ENCODE measurements at regions not wholly inside any gene's neighbourhood (a gene's known extent, or its start where the extent isn't known, plus 50 kb on each side); places are given as distances from the start of the nearest gene placed in this dataset.

- no peak overlapping the region for H3K27ac Mint-ChIP-seq
- Histone ChIP-seq H3K27me3 (replicated peaks in 1 of 4; ENCODE audit: control extremely low read depth in 1 of 4, control insufficient read depth in 3 of 4, insufficient read depth in 4 of 4, low read length in 3 of 4) (no peaks in the 10 kb centered on the region), H3K4me1 (ENCODE audit: control insufficient read depth in 2 of 2, insufficient read depth in 2 of 2, low read length in 2 of 2) (no peaks in the 10 kb centered on the region)
These were observed 60.5 kb upstream of the MLIP start for GRCh38 chr6:54050750-54051149.

GRCh38 chr6:54053881-54054391, 57.3 kb upstream of the MLIP start:
- no peak overlapping the region for H3K4me2 ChIP-seq (replicated peaks; ENCODE audit: low read depth, low read length, poor library complexity, severe bottlenecking)
- H3K79me2 ChIP-seq (ENCODE audit: control insufficient read depth, insufficient read depth, low read length): no peaks in the 10 kb centered on the region
- CTCF ChIA-PET: no interaction called here
- H3K9ac ChIP-seq (ENCODE audit: low read length): no peak overlapping the region
- Mint-ChIP-seq H3K27me3 (no peaks in the 10 kb centered on the region), H3K27ac (no peak overlapping the region), H3K9me3 (ENCODE audit: insufficient read depth) (no peaks in the 10 kb centered on the region), H3K4me1 (no peaks in the 10 kb centered on the region), H3K4me3 (no peak overlapping the region)
- DNase-seq: no peak
- POLR2A ChIA-PET: no interaction called here
- no peaks in the 10 kb centered on the region for H3K36me3 ChIP-seq (replicated peaks in 1 of 2; ENCODE audit: control extremely low read depth in 1 of 2, control insufficient read depth in 1 of 2, extremely low read depth in 1 of 2, insufficient read depth in 2 of 2, low read length in 1 of 2)
- H2AFZ ChIP-seq (ENCODE audit: insufficient read depth, low read depth, low read length, poor library complexity, severe bottlenecking): no peak overlapping the region
- no peaks in the 10 kb centered on the region for H3K4me1 ChIP-seq (ENCODE audit: control insufficient read depth in 2 of 2, insufficient read depth in 2 of 2, low read length in 2 of 2)
- WGBS (ENCODE audit: insufficient coverage): 85% methylated on average over 2 of the region's 4 CpGs
- H3K27ac ChIP-seq (ENCODE audit: low read length in 2 of 2): no peak overlapping the region
- no peak overlapping the region for H3K4me3 ChIP-seq (ENCODE audit: control extremely low read depth in 1 of 5, extremely low read depth in 1 of 5, insufficient read depth in 1 of 5, low read depth in 2 of 5, low read length in 4 of 5)
- no peaks in the 10 kb centered on the region for H3K27me3 ChIP-seq (replicated peaks in 1 of 4; ENCODE audit: control extremely low read depth in 1 of 4, control insufficient read depth in 3 of 4, insufficient read depth in 4 of 4, low read length in 3 of 4)
- H3K9me3 ChIP-seq (ENCODE audit: control extremely low read depth in 1 of 3, control insufficient read depth in 2 of 3, insufficient read depth in 1 of 3, low read length in 2 of 3): no peaks in the 10 kb centered on the region
- no peaks in the 10 kb centered on the region for H4K20me1 ChIP-seq (ENCODE audit: control insufficient read depth, insufficient read depth, low read length, poor library complexity, severe bottlenecking)
- intact Hi-C loops (cut with micrococcal nuclease): no loop called here
- no peak for ATAC-seq (ENCODE audit: low read depth)
- TF ChIP-seq CTCF (IDR thresholded peaks at IDR 0.05) (no peak), EZH2 (IDR thresholded peaks at IDR 0.05; ENCODE audit: borderline replicate concordance, insufficient read depth, low read depth, low read length, poor library complexity, severe bottlenecking) (no peak)

More at GRCh38 chr6:54050750-54051149, 60.5 kb upstream of the MLIP start:
- no peaks in the 10 kb centered on the region for H3K36me3 ChIP-seq (replicated peaks in 1 of 2; ENCODE audit: control extremely low read depth in 1 of 2, control insufficient read depth in 1 of 2, extremely low read depth in 1 of 2, insufficient read depth in 2 of 2, low read length in 1 of 2)
- POLR2A ChIA-PET: no interaction called here
- 88% methylated on average over 2 of the region's 2 CpGs for WGBS (ENCODE audit: insufficient coverage)
- Mint-ChIP-seq H3K4me1 (no peaks in the 10 kb centered on the region), H3K9me3 (ENCODE audit: insufficient read depth) (no peaks in the 10 kb centered on the region), H3K4me3 (no peak overlapping the region), H3K27me3 (no peaks in the 10 kb centered on the region)
- intact Hi-C loops (cut with micrococcal nuclease): no loop called here
- H3K4me2 ChIP-seq (replicated peaks; ENCODE audit: low read depth, low read length, poor library complexity, severe bottlenecking): no peak overlapping the region
- no peak overlapping the region for H3K27ac ChIP-seq (ENCODE audit: low read length in 2 of 2)
- TF ChIP-seq CTCF (IDR thresholded peaks at IDR 0.05): no peak
- no peak for TF ChIP-seq EZH2 (IDR thresholded peaks at IDR 0.05; ENCODE audit: borderline replicate concordance, insufficient read depth, low read depth, low read length, poor library complexity, severe bottlenecking)
- no peak overlapping the region for H2AFZ ChIP-seq (ENCODE audit: insufficient read depth, low read depth, low read length, poor library complexity, severe bottlenecking)
- no peaks in the 10 kb centered on the region for H3K79me2 ChIP-seq (ENCODE audit: control insufficient read depth, insufficient read depth, low read length)
- ATAC-seq (ENCODE audit: low read depth): no peak
- DNase-seq: no peak
- no peaks in the 10 kb centered on the region for H4K20me1 ChIP-seq (ENCODE audit: control insufficient read depth, insufficient read depth, low read length, poor library complexity, severe bottlenecking)
- H3K9ac ChIP-seq (ENCODE audit: low read length): no peak overlapping the region
- CTCF ChIA-PET: no interaction called here
- no peak overlapping the region for H3K4me3 ChIP-seq (ENCODE audit: control extremely low read depth in 1 of 5, extremely low read depth in 1 of 5, insufficient read depth in 1 of 5, low read depth in 2 of 5, low read length in 4 of 5)
- no peaks in the 10 kb centered on the region for H3K9me3 ChIP-seq (ENCODE audit: control extremely low read depth in 1 of 3, control insufficient read depth in 2 of 3, insufficient read depth in 1 of 3, low read length in 2 of 3)

Data from B cell (primary cell).